ENCODE measurements at regions not wholly inside any gene's neighbourhood (a gene's known extent, or its start where the extent isn't known, plus 50 kb on each side); places are given as distances from the start of the nearest gene placed in this dataset.
"Not testable (repeated sequence)": the region's sequence is repeated elsewhere in the genome, so short reads cannot be mapped to it uniquely, and the experiment has no call there.

DNA sequence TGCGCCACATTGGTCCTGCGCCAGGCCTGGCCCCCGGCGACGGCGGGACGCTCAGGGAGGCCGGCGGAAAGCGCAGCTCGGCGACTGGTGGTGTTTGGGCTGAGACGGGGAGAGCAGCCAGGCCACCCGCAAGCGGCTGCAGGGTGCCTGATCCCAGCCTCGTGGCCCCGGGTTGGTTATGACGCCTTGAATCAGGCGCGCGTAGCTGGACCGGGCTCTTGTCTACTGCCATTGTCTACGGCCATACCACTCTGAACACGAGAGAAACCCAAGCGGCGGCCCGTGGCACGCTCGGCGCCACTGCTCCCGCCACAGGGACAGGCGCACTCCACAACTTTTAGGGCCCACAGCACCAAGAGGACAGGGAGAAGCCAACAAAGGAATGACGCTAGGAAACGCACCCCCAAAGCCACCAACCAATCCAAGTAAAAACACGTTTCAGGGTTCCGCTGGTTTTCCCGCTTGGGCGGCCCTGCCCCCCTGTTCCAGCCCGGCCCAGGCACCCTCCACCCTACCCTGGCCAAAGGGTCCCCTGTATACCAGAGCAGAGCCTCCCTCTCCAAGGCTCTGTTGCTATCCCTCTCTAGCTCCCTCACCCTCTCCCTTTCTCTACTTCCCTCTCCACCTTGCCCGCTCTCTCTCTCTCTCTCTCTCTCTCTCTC is 1849.3 kb upstream of the DEFB115 start:
- no peak overlapping the region for H3K4me3 ChIP-seq (ENCODE audit: extremely low read depth, insufficient read depth, low read length, poor library complexity, severe bottlenecking)
- 78 to 79% methylated on average over 35 to 40 of the region's 40 CpGs for WGBS, 2 experiments (ENCODE audit: insufficient coverage in 2 of 2)

DNA sequence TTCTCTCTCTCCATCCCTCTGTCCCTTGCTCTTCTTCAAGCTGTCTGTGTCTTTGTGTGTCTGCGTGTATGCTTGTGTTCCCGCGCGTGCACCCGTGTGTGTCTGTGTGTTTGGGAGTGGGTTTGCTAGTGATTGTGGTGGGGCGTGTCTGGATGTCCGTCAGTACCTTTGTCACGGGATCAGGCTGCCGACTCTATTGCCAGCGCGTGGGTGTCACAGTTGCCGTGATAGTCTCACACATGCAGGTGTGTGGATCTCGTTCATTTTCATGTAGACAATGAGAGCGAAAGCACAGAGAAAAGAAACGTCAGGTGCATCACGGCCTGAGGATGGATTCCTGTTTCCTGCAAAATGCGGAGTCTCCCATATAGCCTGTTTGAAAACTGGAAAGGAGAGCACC is 1848.8 kb upstream of the DEFB115 start:
- WGBS, 2 experiments (ENCODE audit: insufficient coverage in 2 of 2) = 77 to 83% methylated on average over 17 of the region's 17 CpGs
- H3K27ac ChIP-seq (ENCODE audit: low read depth, low read length, severe bottlenecking); H3K4me1 ChIP-seq (ENCODE audit: control insufficient read depth, insufficient read depth, low read length, poor library complexity, severe bottlenecking); H3K4me3 ChIP-seq (ENCODE audit: extremely low read depth, insufficient read depth, low read length, poor library complexity, severe bottlenecking); H3K36me3 ChIP-seq (ENCODE audit: control insufficient read depth, insufficient read depth, low read length): not testable (repeated sequence)
- H3K9me3 ChIP-seq (ENCODE audit: control insufficient read depth, low read length) = peaks cover 68% of the 10 kb centered on the region

More for the DNA sequence above, 1849.3 kb upstream of the DEFB115 start:
- Histone ChIP-seq H3K9me3 (ENCODE audit: control insufficient read depth, low read length) (peaks cover 68% of the 10 kb centered on the region), H3K27ac (ENCODE audit: low read depth, low read length, severe bottlenecking) (no peak overlapping the region), H3K4me1 (ENCODE audit: control insufficient read depth, insufficient read depth, low read length, poor library complexity, severe bottlenecking) (no peaks in the 10 kb centered on the region), H3K36me3 (ENCODE audit: control insufficient read depth, insufficient read depth, low read length) (no peaks in the 10 kb centered on the region)

- H3K36me3 ChIP-seq (ENCODE audit: control insufficient read depth, insufficient read depth, low read length); H3K27ac ChIP-seq (ENCODE audit: low read depth, low read length, severe bottlenecking); H3K4me3 ChIP-seq (ENCODE audit: extremely low read depth, insufficient read depth, low read length, poor library complexity, severe bottlenecking); H3K4me1 ChIP-seq (ENCODE audit: control insufficient read depth, insufficient read depth, low read length, poor library complexity, severe bottlenecking): not testable (repeated sequence)
- WGBS, 2 experiments (ENCODE audit: insufficient coverage in 2 of 2) = 77 to 80% methylated on average over 24 to 26 of the region's 26 CpGs
- peaks cover 66% of the 10 kb centered on the region for H3K9me3 ChIP-seq (ENCODE audit: control insufficient read depth, low read length)
These were observed 1848.2 kb upstream of the DEFB115 start for GRCh38 chr20:29409160-29409689.

DNA sequence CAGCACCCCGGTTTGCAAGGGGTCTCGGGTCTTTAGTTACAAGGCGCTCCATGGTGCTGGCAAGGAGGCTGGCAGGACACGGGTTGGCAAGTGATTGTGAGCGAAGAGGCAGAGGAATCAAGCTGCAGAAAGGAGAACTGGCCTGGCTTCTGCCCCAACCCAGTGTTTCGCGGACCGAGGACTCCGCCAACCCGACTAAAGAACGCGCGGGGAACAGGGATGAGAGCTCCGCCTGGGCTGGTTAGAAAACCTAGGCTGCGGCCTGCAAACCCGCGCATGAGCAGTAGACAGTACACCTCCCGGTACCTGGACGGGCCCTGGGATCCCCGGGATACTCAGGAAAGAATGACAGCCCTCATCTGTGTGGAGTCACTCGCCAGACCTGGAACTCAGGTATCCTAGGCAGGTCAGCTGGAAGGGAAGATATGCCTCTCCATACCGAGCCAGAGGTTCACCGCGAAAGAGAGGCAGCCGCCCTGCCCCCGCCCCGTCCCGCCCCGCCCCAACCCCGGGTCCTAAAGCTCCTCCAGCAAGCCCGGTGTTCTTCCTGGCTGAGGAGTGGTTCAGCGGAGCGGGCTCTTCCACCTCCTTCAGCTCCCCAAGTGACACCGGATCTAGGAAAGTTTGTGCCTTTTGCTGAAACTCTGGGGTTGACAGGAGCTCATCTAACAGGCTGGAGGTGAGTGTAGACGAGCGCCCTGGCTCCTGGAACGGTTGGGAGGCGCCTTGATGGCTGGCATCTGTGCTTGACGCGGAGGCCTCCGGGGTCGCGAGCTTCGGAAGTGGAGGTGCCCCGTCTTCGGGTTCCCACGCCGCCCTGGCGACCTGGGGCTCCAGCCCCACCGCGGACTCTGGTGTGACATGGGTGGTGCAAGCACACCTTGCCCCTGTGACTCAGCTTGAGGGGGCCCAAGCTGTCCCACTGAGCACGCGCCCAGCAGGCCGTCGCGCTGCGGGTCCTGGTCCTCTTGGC is 1847.3 kb upstream of the DEFB115 start:
- Histone ChIP-seq H3K9me3 (ENCODE audit: control insufficient read depth, low read length) (peaks cover 58% of the 10 kb centered on the region), H3K4me1 (ENCODE audit: control insufficient read depth, insufficient read depth, low read length, poor library complexity, severe bottlenecking) (no peaks in the 10 kb centered on the region), H3K36me3 (ENCODE audit: control insufficient read depth, insufficient read depth, low read length) (no peaks in the 10 kb centered on the region), H3K27ac (ENCODE audit: low read depth, low read length, severe bottlenecking) (no peak overlapping the region), H3K4me3 (ENCODE audit: extremely low read depth, insufficient read depth, low read length, poor library complexity, severe bottlenecking) (no peak overlapping the region)
- WGBS, 2 experiments (ENCODE audit: insufficient coverage in 2 of 2) = 72 to 73% methylated on average over 50 of the region's 57 CpGs

- Histone ChIP-seq H3K4me1 (ENCODE audit: control insufficient read depth, insufficient read depth, low read length, poor library complexity, severe bottlenecking) (no peaks in the 10 kb centered on the region), H3K27ac (ENCODE audit: low read depth, low read length, severe bottlenecking) (no peak overlapping the region), H3K36me3 (ENCODE audit: control insufficient read depth, insufficient read depth, low read length) (no peaks in the 10 kb centered on the region), H3K9me3 (ENCODE audit: control insufficient read depth, low read length) (peaks cover 52% of the 10 kb centered on the region), H3K4me3 (ENCODE audit: extremely low read depth, insufficient read depth, low read length, poor library complexity, severe bottlenecking) (no peak overlapping the region)
- WGBS, 2 experiments (ENCODE audit: insufficient coverage in 2 of 2) = 65 to 67% methylated on average over 44 of the region's 44 CpGs
These were observed 1846.5 kb upstream of the DEFB115 start for GRCh38 chr20:29410806-29411457.

DNA sequence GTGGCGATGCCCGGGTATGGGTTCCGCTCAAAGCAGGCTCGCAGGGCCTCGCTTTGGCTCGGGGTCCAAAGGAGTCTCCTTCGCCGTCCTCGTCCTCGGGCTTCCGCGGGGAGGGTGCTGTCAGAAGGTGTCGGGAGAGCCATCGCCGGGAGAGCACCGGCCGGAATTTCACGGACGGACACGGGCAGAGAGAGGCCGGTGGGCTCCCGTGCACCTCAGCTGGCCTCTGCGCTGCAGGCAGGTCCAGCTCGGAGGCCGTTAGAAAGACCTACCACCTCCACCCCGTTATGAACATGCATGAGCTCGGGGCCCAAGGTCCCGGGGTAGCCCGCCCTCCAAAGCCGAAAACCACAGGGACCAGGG is 1846.0 kb upstream of the DEFB115 start:
- peaks cover 53% of the 10 kb centered on the region for H3K9me3 ChIP-seq (ENCODE audit: control insufficient read depth, low read length)
- not testable (repeated sequence) for H3K36me3 ChIP-seq (ENCODE audit: control insufficient read depth, insufficient read depth, low read length); H3K27ac ChIP-seq (ENCODE audit: low read depth, low read length, severe bottlenecking); H3K4me3 ChIP-seq (ENCODE audit: extremely low read depth, insufficient read depth, low read length, poor library complexity, severe bottlenecking); H3K4me1 ChIP-seq (ENCODE audit: control insufficient read depth, insufficient read depth, low read length, poor library complexity, severe bottlenecking)
- 80 to 83% methylated on average over 23 to 25 of the region's 30 CpGs for WGBS, 2 experiments (ENCODE audit: insufficient coverage in 2 of 2)

GRCh38 chr20:29419378-29419777 is 1838.1 kb upstream of the DEFB115 start:
- H3K4me1 ChIP-seq (ENCODE audit: control insufficient read depth, insufficient read depth, low read length, poor library complexity, severe bottlenecking) = no peaks in the 10 kb centered on the region
- H3K9me3 ChIP-seq (ENCODE audit: control insufficient read depth, low read length) = peaks cover 29% of the 10 kb centered on the region
- no peak overlapping the region for H3K27ac ChIP-seq (ENCODE audit: low read depth, low read length, severe bottlenecking)
- H3K4me3 ChIP-seq (ENCODE audit: extremely low read depth, insufficient read depth, low read length, poor library complexity, severe bottlenecking) = no peak overlapping the region
- H3K36me3 ChIP-seq (ENCODE audit: control insufficient read depth, insufficient read depth, low read length) = no peaks in the 10 kb centered on the region

DNA sequence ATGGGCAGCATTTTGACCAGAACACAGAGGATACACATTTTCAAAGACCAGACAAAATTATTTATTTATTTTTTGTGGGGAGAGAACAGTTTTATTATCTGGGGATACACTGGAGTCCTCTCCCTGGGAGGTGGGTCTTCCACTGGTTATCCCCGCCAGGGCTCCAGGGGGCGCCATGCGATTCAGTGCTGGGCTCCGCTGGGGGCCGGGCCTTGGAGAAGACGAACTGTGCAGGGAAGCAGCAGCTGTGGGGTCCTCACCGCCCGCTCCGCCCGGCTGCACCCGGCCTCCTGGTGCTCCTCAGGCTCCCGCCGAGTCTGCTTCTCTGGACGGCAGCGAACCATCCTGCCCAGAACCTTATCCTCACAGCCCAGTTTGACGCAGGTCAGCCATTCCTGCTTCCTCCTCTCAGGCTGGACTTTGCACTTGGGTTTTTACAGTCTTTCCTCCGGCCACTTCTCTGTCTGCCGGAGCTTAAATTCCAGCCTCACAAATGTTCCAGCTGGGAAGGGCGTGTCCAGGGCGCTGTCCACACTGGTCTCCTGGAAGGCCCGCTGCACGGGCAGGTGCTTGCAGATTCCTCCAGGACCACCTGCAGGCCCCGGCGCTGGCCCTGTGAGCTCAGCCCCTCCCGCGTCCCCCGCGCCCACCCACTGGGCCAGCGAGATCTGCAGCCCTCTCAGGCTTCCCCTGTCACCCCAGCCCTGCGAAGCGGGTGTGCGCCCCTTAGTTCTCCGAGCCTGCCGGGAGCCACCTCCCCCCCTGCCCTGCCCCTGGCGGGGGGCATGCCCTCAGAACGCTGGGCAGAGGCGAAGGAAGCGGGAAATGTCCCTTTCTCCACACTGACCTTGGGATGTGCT is 1830.0 kb upstream of the DEFB115 start:
- Histone ChIP-seq H3K9me3 (ENCODE audit: control insufficient read depth, low read length) (peaks cover 14% of the 10 kb centered on the region), H3K4me3 (ENCODE audit: extremely low read depth, insufficient read depth, low read length, poor library complexity, severe bottlenecking) (no peak overlapping the region), H3K27ac (ENCODE audit: low read depth, low read length, severe bottlenecking) (no peak overlapping the region), H3K4me1 (ENCODE audit: control insufficient read depth, insufficient read depth, low read length, poor library complexity, severe bottlenecking) (no peaks in the 10 kb centered on the region), H3K36me3 (ENCODE audit: control insufficient read depth, insufficient read depth, low read length) (no peaks in the 10 kb centered on the region)
- 87 to 90% methylated on average over 32 to 35 of the region's 38 CpGs for WGBS, 2 experiments (ENCODE audit: insufficient coverage in 2 of 2)

GRCh38 chr20:29430531-29430930 is 1826.9 kb upstream of the DEFB115 start:
- 94 to 95% methylated on average over 35 to 39 of the region's 43 CpGs for WGBS, 2 experiments (ENCODE audit: insufficient coverage in 2 of 2)
- H3K9me3 ChIP-seq (ENCODE audit: control insufficient read depth, low read length) = peaks cover 14% of the 10 kb centered on the region
- no peaks in the 10 kb centered on the region for H3K36me3 ChIP-seq (ENCODE audit: control insufficient read depth, insufficient read depth, low read length)
- no peak overlapping the region for H3K27ac ChIP-seq (ENCODE audit: low read depth, low read length, severe bottlenecking)
- H3K4me1 ChIP-seq (ENCODE audit: control insufficient read depth, insufficient read depth, low read length, poor library complexity, severe bottlenecking) = no peaks in the 10 kb centered on the region
- H3K4me3 ChIP-seq (ENCODE audit: extremely low read depth, insufficient read depth, low read length, poor library complexity, severe bottlenecking) = no peak overlapping the region

DNA sequence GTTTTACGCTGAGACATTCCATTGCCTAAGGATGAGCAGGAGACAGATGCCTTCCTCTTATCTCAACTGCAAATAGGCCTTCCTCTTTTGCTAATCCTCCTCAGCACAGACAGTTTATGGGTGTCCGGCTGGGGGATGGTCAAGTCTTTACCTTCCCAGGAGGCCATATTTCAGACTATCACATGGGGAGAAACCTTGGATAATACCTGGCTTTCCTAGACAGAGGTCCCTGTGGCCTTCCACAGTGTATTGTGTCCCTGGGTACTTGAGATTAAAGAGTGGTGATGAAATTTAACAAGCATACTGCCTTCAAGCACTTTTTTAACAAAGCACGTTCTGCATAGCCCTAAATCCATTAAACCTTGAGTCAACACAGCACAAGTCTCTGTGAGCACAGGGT is 1816.7 kb upstream of the DEFB115 start:
- H3K4me1 ChIP-seq (ENCODE audit: control insufficient read depth, insufficient read depth, low read length, poor library complexity, severe bottlenecking); H3K36me3 ChIP-seq (ENCODE audit: control insufficient read depth, insufficient read depth, low read length); H3K27ac ChIP-seq (ENCODE audit: low read depth, low read length, severe bottlenecking); H3K4me3 ChIP-seq (ENCODE audit: extremely low read depth, insufficient read depth, low read length, poor library complexity, severe bottlenecking): not testable (repeated sequence)
- 50 to 80% methylated on average over 1 to 2 of the region's 3 CpGs for WGBS, 2 experiments (ENCODE audit: insufficient coverage in 2 of 2)
- H3K9me3 ChIP-seq (ENCODE audit: control insufficient read depth, low read length) = peaks cover 36% of the 10 kb centered on the region
